ENCODE measurements at regions not wholly inside any gene's neighbourhood (a gene's known extent, or its start where the extent isn't known, plus 50 kb on each side); places are given as distances from the start of the nearest gene placed in this dataset.
"Not testable (repeated sequence)": the region's sequence is repeated elsewhere in the genome, so short reads cannot be mapped to it uniquely, and the experiment has no call there.

DNA sequence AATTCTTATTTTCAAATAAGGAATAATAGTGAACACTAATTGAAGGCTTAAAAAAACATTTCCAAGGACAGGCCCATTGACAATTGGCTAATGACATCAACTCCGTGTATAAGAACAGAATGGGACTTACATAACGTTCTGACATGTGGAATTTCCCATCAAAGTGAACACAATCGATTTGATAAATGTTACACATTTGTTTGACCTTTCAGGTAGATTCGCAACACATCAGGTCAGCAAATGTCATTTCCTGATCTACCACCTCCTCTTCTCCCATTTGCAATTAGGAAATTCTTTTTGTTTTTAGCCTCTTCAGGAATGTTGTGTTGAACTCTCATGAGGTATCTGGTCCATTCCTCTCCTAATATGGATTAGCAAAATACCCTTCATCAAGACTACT, 292.9 kb upstream of the SLC14A2 start:
- no peak for DNase-seq

DNA sequence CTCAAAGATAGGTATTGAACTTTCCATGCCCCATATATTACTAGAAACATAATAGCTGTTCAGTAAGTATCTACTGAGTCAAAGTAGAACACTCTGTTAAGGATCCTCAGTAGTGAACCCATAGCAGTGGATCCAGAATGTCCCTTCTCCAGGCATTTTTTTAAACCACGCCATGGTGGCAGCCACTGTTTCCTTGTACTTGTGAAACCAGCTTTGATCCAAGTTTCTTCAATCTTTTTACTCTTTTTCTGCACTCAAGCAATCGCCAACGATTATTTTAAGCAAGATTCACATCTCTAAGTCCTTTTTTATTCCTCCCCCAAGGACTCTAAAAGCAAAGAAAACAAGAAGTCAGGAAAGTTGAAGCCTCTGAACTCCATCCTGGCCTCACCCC, 291.2 kb upstream of the SLC14A2 start:
- no peak for DNase-seq

DNA sequence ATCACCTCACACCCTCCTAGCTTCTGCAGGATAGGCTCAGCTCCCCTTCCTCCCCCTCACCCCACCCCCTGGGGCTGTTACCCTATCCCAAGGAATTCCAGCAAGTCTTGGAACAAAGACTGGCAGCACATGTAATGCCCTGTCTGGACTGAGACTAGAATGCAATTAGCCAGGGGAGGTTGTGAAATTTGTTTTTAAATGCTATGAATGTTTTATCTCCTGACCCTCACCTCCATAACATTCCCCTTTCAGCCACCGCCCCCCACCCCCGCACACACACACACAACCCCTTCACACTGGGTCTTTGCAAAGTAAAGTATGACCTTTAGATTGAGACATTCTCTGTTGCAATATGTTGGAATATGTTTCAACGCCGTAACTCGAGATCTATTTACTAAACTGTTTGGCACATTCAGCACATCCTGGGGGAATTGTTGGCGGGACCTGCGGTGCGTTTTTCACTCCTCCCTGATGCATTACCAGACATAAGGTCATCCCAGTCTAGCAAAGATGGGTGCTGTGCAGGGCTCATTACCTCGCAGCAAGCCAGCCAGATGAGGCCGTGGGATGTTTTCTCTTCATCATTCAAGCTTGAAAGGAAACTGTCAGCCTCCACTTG, 290.7 kb upstream of the SLC14A2 start:
- DNase-seq = no peak

DNA sequence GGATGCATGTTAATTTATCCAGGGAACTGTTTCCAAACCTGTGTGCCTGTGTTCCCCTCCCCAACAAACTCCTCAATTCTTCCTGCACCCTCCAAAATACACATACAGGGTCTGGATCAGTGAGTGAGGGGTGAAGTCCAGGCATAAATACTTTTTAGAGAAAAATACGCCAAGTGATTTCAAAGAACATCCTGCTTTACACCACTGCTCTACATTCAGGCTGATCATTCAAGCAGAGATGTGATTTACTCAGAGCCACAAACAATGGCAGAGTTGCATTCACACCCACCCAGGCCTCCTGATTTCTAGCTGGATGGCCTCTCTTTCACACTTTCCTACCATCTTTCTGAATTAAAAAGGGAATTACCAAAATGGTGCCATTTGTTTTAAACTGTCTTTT, 289.5 kb upstream of the SLC14A2 start:
- DNase-seq = no peak

DNA sequence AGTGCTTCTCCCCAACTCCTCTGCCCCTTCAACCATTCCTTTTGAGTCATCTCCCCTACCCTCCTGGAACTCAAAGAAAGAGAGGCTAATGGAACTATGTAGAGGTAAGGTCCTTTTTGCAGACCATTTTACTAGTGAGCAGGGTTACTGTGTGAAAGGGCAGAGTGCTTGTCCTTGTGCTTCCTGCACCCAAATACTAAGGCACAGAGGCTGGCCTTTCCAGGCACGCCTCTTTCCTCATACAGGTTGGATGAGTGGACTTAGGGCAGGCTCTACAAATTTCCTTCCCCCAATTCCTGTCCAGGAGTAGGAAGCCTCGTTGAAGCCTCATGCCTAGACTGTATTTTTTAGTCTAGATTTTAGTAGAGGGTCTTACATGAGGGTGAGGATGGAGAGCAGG, 288.8 kb upstream of the SLC14A2 start:
- no peak for DNase-seq

DNA sequence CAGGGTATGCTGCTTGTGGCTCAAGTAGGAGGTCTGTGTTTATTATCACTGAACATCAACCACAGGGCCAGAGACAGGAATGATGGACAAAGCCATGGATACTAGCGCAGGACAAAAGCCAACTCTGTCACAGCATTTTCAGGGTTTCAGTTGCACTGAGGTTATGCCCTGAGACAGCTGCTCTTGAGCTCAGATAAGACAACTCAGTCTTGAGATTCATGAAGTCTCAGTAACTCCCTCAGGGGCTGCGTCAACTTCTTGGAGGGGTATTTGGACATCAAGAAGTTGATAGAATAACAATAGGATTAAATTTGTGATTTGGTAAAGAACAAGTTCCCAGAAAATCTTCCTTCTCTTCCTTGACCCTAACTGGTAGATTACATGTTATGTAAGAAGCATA, 287.0 kb upstream of the SLC14A2 start:
- no peak for DNase-seq

DNA sequence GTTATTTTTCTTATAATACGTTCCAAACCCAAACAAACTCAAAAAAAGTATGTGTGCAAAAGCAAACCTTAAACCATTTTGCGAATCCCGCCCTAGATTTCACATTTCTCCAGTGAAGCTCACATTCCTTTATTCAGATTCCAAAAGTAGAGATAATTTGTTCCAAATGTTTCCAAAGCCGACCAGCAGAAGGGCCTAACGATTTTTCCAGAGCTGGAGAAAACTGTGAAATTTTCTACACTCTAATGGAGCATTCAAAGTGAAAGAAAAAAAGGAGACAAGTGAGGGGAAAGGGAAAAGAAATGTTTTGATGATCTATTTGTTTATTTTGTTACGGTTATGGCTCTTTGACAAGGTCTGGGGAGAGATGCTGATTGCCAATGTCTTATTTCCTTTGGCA, 286.5 kb upstream of the SLC14A2 start:
- DNase-seq = no peak

DNA sequence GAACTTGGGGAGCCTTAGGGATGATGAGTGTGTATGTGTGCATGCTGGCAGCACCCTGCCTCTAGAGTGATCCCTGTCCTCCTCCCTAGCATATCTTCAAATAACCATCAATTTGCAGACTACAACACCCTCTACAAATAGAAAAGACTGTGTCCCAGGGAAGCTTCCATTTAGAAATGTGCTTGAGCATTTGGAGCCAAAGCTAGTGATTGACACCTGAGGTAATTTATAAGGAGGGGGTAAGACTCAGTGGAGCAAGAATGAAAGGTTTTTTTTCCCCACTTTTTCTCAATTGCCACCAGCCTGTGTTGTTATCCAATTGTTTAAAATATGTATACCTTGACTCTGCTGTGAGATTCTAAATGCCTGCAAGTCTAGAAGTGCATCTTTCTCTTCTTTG, 286.0 kb upstream of the SLC14A2 start:
- DNase-seq = no peak

DNA sequence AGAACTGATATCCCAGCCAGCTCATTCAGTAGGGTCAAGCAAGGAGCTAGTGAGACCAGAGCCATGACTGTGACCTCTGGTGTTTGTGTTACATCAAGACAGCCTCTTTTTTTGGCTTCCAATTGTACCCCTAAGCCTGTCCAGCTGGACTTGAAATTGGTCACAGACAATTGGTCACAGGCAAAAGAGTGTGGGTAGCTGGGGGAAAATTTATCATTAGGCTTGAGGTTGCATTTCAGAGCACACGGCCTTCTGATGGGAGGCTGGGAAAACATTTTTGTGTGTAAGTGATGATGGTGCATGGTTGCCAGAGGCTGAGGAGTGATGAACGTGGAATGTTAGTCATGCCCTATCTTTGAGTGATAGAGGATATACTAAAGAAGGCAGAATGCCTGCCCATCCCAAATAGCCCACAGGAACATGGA, 285.1 kb upstream of the SLC14A2 start:
- no peak for DNase-seq

DNA sequence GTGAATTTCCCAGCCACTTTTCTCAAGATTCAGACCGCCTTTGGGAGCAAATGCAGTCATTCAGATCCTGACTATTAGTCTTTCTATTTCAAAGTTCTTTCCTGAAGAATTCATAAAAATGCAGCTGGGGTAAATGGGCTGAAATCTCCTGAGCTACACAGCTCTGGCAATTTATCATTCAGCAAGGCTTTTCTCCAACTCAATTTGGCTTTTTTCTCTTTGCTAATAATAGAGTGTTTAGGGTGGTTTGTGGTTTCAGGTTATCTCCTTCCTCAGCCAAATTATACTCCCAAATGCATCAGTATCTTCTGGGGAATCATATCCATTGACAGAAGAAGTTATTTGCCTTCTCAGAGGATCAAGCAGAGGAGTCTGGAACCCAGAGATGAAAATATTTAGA, 282.4 kb upstream of the SLC14A2 start:
- no peak for DNase-seq

DNA sequence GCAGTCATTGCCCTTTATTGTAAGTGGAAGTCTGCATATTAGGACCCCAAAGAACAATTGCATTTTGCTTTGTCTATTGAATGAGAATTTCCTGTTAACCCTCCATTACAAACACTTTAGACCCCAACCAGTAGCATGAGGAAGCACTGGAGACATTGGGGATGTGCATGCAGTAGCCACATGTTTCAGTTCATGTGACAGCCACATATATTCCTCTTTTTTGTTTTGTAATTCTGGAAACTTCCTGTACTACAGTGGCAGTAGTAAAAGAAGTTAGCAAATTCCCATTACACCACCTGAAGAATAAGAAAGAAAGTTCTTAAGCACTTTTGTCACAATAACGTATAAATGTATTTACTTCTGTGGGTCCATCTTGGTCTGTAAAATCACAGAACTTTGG, 281.1 kb upstream of the SLC14A2 start:
- DNase-seq = no peak

DNA sequence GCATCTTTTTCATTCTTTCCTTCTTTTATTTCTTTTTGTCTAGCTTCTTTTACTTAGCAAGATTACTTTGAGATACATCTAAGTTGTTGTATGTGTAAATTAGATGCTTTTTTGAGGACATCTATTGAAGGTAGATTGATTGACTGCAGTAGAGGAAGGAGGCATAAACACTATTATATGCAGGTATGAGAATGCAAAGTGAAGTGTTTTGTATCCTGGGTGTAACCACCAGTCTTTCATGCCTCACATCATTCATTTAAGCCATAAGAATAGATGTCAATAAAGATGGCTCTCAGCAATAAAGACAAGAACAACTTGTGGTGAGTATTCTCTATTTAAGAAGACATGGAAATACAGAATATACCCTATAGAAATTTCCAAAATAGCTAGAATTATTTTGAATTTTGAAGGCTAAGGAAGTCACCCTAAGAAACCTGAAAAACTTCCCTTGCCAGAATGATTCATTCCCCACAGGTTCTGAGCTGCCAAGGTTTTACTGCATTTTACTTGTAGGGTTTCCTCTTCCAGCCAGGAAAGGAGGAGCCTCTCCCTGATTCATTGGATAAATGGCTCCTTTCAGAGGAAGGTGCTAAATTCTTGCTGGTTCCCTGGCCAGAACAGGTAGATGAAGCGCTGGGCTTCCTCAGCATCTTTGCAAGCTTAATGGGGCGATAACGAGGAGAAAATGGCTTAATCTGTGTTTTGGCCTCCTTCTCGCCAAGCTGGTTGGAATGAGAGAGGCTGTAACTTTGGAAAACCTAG, 279.8 kb upstream of the SLC14A2 start:
- DNase-seq = no peak

DNA sequence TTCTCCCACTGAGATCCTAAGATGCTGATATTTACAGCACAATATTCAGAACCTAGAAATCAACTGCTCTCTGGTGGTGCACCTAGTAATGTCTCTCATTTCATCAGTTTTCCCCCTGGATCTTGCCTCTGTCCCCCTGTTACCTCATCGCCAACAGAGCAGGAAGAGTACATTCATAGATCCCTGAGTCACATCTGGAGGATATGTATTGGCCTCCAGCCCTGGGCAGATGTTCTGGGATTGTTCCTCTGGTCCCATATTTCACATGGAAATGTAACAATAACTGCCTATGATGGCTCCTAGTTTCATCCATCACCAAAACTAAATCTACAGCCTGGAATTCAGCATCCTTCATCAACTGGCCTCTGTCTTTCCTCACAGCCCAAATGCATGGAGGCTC, 278.8 kb upstream of the SLC14A2 start:
- no peak for DNase-seq

DNA sequence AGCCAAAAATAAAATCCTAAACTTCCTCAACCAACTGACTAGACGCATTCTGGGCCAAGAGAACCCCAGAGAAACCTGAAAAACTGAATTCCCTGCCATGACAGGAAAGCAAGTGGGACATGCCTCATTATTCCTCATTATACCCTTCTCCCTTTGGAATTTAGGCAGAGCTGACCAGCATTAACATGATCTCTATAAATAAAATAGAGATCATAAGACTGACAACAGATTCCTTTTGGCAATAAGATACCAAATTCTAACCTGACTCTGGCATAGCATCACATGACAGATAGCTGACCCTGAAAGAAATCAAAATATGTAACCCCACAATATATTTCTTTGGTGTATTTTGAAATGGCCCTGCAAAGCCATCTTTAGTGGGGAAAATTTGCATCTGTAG, 277.8 kb upstream of the SLC14A2 start:
- DNase-seq = no peak

DNA sequence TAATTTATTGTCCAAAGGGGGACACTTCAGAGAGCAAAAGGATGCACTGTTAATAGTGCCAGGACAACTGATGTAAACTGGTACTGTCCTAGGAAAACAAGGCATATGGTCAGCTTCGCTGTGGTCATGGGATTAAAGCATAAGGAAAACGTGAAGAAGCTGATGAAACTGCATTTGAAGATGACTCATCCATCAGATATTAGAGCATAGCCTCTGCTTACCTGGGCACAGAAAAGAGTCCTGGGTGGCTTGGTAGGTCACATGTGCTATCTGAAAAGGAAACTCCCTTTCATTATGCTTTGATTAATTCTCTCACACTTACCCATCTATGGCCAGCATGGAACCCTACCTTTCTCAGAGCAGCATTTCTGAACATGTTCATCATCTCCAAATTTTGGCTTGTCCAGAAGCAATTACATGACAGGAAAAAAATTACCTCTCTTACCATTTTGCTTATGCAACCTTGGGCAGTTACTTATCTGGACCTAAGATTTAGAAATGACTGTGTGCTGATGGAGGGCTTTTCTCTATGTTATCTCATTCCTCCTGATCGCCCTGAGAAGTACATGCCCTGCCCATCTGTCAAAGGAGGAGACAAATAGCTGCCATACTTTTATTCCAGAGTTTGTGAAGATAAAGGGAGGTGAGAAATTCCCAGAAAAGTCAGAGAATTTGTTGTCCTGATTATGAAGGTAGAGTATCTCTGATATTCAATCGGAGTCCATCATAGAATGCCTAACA, 275.3 kb upstream of the SLC14A2 start:
- no peak for DNase-seq

DNA sequence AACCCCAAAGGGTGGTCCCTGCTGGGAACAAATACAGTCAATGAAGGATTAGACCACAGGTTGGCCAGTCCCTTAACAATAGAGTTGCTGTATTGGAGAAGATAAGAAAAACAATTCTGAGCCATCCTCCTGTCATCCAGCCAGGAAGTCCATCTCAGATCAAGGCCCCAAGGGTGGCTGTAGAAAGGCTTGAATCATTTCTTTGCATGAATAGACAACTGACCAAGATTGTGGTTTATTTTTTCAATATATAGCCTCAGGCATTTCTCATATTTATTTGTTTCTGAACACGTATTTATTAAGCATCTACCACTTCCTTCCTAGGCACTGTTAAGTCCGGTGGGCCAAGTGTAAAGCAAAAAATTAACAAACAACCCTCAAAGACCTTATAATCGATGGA, 274.4 kb upstream of the SLC14A2 start:
- no peak for DNase-seq

DNA sequence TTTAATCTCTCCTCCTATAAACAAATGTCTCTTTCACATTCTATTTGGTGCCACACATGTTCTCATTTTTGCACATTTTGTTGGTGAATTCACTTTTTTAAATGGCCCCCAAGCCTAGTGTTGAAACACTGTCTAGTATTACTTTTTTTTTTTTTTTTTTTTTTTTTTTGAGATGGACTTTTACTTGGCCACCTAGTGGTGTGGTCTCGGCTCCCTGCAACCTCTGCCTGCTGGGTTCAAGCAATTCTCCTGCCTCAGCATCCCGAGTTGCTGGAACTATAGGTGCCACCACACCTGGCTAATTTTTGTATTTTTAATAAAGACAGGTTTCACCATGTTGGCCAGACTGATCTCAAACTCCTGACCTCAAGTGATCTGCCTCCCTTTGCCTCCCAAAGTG, 273.8 kb upstream of the SLC14A2 start:
- DNase-seq = no peak

DNA sequence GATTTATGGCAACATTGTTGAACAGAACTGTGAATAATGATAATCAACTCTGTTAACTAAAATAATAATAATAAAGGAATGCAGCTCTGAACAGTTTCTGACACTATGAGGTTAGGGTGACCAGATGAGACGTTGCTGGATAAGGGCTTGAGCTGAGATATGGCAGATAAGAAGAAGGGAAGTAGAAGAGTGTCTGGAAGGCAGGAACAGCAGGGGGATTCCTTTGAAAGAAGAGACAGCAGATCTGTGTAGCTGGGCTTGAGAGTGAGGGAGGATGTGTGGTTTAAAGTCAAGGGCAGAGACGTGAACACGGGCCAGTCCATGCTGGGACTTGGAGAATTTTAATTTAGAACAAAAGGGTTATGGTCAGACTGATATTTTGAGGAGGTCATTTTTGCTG, 273.1 kb upstream of the SLC14A2 start:
- no peak for DNase-seq

DNA sequence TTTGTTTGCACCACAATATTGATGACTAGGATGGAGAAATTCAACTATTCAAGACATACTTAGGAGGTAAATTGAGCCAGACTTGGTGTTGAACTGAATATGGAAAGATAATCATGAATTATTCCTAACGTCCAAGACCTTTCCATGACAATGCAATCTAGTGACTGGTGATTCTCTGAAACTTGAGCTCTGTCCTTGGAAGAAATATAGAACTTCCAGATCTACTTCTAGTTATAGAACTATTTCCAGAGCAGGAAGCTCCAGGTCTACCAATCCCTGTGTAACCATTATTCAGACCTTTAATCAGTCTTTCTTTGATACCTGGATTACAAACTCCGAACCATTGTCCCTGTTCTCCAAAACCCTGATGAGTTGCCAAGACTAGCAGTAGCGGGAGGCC, 272.6 kb upstream of the SLC14A2 start:
- DNase-seq = no peak

DNA sequence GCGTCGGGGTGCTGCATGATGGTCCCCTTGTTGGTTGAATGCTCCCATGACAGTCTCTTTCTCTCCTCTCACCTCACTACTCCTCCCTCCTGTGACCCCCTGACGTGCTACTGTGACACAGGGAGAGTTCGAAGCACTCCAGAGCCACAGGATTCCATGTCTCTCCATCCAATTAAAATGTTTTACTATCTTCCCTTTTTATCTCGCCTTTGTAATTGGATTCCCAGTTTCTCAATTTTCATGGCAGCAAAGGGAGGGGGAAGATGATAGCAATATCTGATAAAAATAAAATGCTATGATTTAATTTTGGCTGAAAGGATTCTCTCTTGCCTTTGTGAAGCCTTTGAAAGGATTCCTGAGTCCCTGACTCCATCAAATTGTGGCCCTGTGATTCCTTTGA, 271.9 kb upstream of the SLC14A2 start:
- no peak for DNase-seq

DNA sequence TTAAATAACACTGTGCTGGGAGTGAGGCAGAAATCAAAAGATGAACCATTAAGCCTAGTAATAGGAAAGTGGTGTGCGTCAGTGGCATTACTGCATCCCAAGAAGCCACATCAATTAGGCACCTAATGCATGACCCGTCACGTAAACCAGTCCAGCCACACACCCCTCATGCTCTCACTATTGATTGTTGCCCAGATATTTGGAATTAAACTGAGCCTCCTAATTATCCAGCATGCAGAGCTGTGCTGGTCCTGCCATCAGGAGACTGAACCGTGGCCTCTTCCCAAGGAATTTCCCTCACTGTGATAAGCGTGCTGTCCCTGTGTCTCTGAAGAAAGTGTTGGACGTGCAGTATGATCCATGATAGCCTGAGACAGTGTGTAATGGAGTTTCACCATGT, 270.6 kb upstream of the SLC14A2 start:
- DNase-seq = not testable (repeated sequence)

DNA sequence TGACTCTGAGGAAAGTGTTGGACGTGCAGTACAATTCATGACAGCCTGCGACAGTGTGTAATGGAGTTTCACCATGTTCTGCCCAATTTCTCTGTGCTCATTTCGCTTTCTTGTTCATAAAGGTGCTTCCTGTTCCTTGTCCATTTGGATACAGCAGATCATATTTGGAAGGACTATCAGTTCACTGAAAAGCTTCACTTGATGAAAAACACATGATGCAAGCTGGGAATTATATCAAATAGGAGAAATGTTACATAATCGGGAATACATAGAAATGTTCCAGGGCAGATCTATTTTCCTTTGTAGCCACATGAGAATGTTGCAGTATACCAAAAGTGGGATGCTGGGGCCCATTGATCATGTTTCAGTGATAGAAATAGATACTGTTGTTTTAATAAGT, 266.3 kb upstream of the SLC14A2 start:
- DNase-seq = no peak

DNA sequence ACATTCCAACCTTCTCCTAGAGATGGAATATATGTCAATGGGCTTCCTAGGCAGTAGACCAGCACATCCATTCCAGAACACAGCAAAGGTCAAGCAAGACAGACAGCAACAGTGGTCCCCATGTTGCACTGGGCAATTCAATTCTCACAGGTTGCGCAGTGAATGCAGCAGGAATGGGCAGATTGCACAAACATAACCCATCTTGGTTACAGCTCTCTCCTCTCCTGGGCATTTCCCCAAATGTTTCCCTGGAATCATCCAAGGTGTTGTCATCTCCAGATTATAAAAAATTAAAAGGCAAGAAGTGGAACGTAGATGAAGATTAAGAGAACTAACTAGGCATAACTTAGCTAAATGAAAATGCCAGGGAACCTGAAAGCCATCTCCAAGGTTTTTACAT, 265.8 kb upstream of the SLC14A2 start:
- no peak for DNase-seq

DNA sequence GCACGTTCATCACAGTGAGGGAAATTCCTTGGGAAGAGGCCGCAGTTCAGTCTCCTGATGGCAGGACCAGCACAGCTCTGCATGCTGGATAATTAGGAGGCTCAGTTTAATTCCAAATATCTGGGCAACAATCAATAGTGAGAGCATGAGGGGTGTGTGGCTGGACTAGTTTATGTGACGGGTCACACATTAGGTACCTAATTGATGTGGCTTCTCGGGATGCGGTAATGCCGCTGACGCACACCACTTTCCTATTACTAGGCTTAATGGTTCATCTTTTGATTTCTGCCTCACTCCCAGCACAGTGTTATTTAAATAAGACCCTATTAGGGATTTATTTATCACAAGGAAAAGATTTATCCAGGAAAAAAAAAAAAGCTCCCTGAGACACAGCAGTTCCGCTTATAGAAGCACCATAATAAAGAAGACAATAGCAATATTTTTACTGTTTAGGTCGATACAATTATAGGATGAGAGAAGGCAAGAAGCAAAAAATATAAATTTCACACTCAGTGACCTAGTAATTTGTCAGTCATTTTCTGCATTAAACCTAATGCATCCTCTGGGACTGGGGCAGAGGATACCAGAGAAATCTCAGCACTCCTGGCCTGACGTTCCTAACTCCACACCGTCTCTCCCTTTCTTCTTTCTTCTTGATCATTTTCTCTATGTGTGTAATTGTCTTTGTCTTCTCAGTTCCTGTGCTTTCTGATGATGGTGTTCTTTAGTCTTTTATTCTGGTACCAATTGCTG, 264.7 kb upstream of the SLC14A2 start:
- no peak for DNase-seq
